Activated T-helper 2 cell treated with anti-CD3 and anti-CD28 coated beads, Interferon-gamma antibody, Interleukin-2, Interleukin-4, amounts not matched to agents 10 μg/mL and 5 μg/mL and 100 μg/mL, durations not matched to agents 14 hours and 24 hours and 36 hours (primary cell): ENCODE measurements at regions not wholly inside any gene's neighbourhood (a gene's known extent, or its start where the extent isn't known, plus 50 kb on each side); places are given as distances from the start of the nearest gene placed in this dataset.

ENCODE experiments used
- DNase-seq: peaks from one replicate; pipeline ENCODE4 v3.0.0; 2021; ENCODE audit warnings: low spot score
- H3K27ac Mint-ChIP-seq: one replicate; pipeline ENCODE4 v1.8.0; 2021; ENCODE audit warnings: mixed read lengths
- H3K27me3 Mint-ChIP-seq: one replicate; pipeline ENCODE4 v1.8.0; 2021; ENCODE audit warnings: low read depth, mixed read lengths
- H3K36me3 Mint-ChIP-seq: one replicate; pipeline ENCODE4 v1.8.0; 2021; ENCODE audit warnings: low read depth, mixed read lengths
- H3K4me1 Mint-ChIP-seq: one replicate; pipeline ENCODE4 v1.8.0; 2021; ENCODE audit warnings: low read depth, mixed read lengths
- H3K4me3 Mint-ChIP-seq: one replicate; pipeline ENCODE4 v1.8.0; 2021; ENCODE audit warnings: low read depth, mild to moderate bottlenecking, moderate library complexity, mixed read lengths
- H3K9me3 Mint-ChIP-seq: one replicate; pipeline ENCODE4 v1.8.0; 2021; ENCODE audit warnings: mixed read lengths
- intact Hi-C: fragments of 100-400 bp; cut with micrococcal nuclease; formaldehyde crosslinking; loops from one replicate; pipeline ENCODE4 v1.15.1; 2023

- no peak for DNase-seq
- H3K4me1 Mint-ChIP-seq: no peaks in the 10 kb centered on the region
- intact Hi-C loops: no loop called here
- no peak overlapping the region for H3K4me3 Mint-ChIP-seq
- no peaks in the 10 kb centered on the region for H3K36me3 Mint-ChIP-seq
- H3K27me3 Mint-ChIP-seq: no peaks in the 10 kb centered on the region
- no peak overlapping the region for H3K27ac Mint-ChIP-seq
- H3K9me3 Mint-ChIP-seq: no peaks in the 10 kb centered on the region
Observed at GRCh38 chr19:31613683-31614219, 264.5 kb upstream of the TSHZ3 start.

DNA sequence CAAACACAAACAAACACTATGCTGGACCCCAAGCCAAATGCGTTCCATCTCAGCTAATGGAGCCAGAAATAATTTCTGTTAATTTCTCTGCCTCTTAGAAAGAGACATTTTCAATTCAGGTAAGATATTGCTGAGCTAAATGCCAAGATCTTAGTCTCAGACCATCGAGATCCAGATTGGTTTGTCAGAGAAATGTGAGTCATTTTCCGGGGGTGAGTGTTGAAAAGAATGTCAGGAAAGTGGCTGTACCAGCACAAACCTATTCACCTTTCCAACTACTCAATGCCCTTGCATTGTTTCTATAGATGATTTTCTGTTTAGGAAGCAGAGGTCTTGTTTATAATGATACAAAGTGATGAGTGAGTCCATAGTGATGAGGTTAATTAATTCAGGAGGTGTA is 266.8 kb upstream of the TSHZ3 start:
- Mint-ChIP-seq H3K36me3 (no peaks in the 10 kb centered on the region), H3K27me3 (no peaks in the 10 kb centered on the region), H3K4me1 (no peaks in the 10 kb centered on the region), H3K4me3 (no peak overlapping the region), H3K27ac (no peak overlapping the region), H3K9me3 (no peaks in the 10 kb centered on the region)
- intact Hi-C loops: no loop called here
- no peak for DNase-seq

DNA sequence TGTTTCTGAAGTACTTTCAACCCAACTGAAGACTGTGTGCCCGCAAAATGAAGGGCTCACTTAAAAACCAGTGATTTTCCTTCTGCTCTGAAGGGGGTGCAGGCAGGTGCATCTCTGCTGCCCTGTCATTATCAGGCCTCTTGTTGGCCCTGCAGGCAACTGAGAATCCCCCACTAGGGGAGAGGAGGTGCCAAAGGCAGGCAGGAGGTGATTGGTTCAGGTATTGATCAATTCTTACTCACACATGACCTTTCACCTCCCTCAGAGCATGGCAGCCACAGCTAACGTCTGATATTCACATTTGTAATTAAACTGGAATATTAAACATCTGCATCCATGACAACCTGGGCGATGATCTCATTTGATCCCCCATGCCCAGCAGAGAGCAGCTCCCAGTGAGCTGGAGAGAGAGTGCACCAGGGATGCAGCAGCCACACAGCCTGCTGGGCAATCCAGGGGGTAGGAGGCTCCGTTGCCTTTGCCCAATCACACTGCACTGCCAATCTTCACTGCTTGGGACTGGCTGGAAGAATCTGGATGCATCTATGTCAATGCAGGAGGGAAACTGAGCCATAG is 267.9 kb upstream of the TSHZ3 start:
- Mint-ChIP-seq H3K27me3 (no peaks in the 10 kb centered on the region), H3K9me3 (no peaks in the 10 kb centered on the region), H3K36me3 (no peaks in the 10 kb centered on the region), H3K27ac (no peak overlapping the region), H3K4me1 (no peaks in the 10 kb centered on the region), H3K4me3 (no peak overlapping the region)
- DNase-seq: no peak
- intact Hi-C loops: no loop called here

GRCh38 chr19:31625056-31625455 is 275.8 kb upstream of the TSHZ3 start:
- DNase-seq: no peak
- no peak overlapping the region for H3K4me3 Mint-ChIP-seq
- intact Hi-C loops: no loop called here
- no peaks in the 10 kb centered on the region for H3K4me1 Mint-ChIP-seq
- H3K36me3 Mint-ChIP-seq: no peaks in the 10 kb centered on the region
- no peaks in the 10 kb centered on the region for H3K9me3 Mint-ChIP-seq
- no peak overlapping the region for H3K27ac Mint-ChIP-seq
- H3K27me3 Mint-ChIP-seq: no peaks in the 10 kb centered on the region

DNA sequence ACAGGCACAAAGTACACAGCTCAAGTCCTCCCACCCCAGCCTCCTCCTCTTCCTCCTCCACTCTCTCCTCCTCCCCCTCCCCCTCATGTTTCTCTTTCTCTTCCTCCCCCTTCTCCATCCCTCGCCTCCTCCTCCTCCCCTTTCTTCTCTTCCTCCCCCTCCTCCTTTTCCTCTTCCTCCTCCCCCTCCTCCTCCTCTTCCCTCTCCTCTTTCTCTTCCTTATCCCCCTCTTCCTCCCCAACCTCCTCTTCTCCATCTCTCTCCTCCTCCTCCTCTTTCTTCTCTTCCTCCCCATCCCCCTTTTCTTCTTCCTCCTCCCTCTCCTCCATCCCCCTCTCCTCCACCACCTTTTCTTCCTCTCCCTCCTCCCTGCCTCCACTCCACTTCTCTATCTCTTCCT is 276.3 kb upstream of the TSHZ3 start:
- no peaks in the 10 kb centered on the region for H3K4me1 Mint-ChIP-seq
- DNase-seq: no peak
- H3K36me3 Mint-ChIP-seq: no peaks in the 10 kb centered on the region
- no peak overlapping the region for H3K27ac Mint-ChIP-seq
- no peaks in the 10 kb centered on the region for H3K27me3 Mint-ChIP-seq
- intact Hi-C loops: no loop called here
- H3K4me3 Mint-ChIP-seq: no peak overlapping the region
- no peaks in the 10 kb centered on the region for H3K9me3 Mint-ChIP-seq

DNA sequence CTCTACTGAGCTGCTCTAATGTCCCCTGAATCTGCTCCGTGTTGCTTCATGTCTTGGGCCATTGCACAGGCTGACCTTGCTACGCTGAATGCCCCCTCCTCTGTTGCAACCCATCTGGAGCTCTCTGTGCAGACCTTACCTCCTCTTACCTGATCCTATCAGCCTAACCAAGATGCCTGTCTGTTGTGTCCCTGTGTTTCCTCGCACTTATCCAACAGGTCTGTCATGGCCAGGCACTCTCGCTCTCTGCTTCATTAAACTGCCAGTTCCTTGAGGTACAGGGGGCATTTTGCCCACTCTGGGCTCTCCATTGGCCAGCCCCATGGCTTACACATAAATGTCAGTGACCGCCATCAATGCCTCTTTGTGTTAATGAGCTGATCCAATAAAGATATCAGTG is 277.7 kb upstream of the TSHZ3 start:
- no peak overlapping the region for H3K4me3 Mint-ChIP-seq
- DNase-seq: no peak
- intact Hi-C loops: no loop called here
- no peaks in the 10 kb centered on the region for H3K36me3 Mint-ChIP-seq
- no peak overlapping the region for H3K27ac Mint-ChIP-seq
- H3K4me1 Mint-ChIP-seq: no peaks in the 10 kb centered on the region
- H3K27me3 Mint-ChIP-seq: no peaks in the 10 kb centered on the region
- H3K9me3 Mint-ChIP-seq: no peaks in the 10 kb centered on the region

- H3K27me3 Mint-ChIP-seq: no peaks in the 10 kb centered on the region
- no peak overlapping the region for H3K27ac Mint-ChIP-seq
Observed at GRCh38 chr19:31627620-31628365, 278.6 kb upstream of the TSHZ3 start.

GRCh38 chr19:31629579-31630363 is 280.5 kb upstream of the TSHZ3 start:
- intact Hi-C loops: no loop called here
- no peak overlapping the region for H3K27ac Mint-ChIP-seq
- no peak overlapping the region for H3K4me3 Mint-ChIP-seq
- no peak for DNase-seq
- H3K27me3 Mint-ChIP-seq: no peaks in the 10 kb centered on the region
- no peaks in the 10 kb centered on the region for H3K36me3 Mint-ChIP-seq
- no peaks in the 10 kb centered on the region for H3K4me1 Mint-ChIP-seq
- no peaks in the 10 kb centered on the region for H3K9me3 Mint-ChIP-seq

More at GRCh38 chr19:31627620-31628365, 278.6 kb upstream of the TSHZ3 start:
- Mint-ChIP-seq H3K9me3 (no peaks in the 10 kb centered on the region), H3K4me3 (no peak overlapping the region), H3K36me3 (no peaks in the 10 kb centered on the region), H3K4me1 (no peaks in the 10 kb centered on the region)
- DNase-seq: no peak
- intact Hi-C loops: no loop called here

- H3K27ac Mint-ChIP-seq: no peak overlapping the region
- H3K27me3 Mint-ChIP-seq: no peaks in the 10 kb centered on the region
- no peaks in the 10 kb centered on the region for H3K4me1 Mint-ChIP-seq
- H3K4me3 Mint-ChIP-seq: no peak overlapping the region
- DNase-seq: no peak
- intact Hi-C loops: no loop called here
- H3K36me3 Mint-ChIP-seq: no peaks in the 10 kb centered on the region
- no peaks in the 10 kb centered on the region for H3K9me3 Mint-ChIP-seq
Observed at GRCh38 chr19:31633014-31633413, 283.8 kb upstream of the TSHZ3 start.

GRCh38 chr19:31639306-31639705 is 290.1 kb upstream of the TSHZ3 start:
- no peak for DNase-seq
- intact Hi-C loops: no loop called here
- H3K4me1 Mint-ChIP-seq: no peaks in the 10 kb centered on the region
- H3K4me3 Mint-ChIP-seq: no peak overlapping the region
- H3K9me3 Mint-ChIP-seq: no peaks in the 10 kb centered on the region
- no peak overlapping the region for H3K27ac Mint-ChIP-seq
- H3K36me3 Mint-ChIP-seq: no peaks in the 10 kb centered on the region
- H3K27me3 Mint-ChIP-seq: no peaks in the 10 kb centered on the region

- H3K36me3 Mint-ChIP-seq: no peaks in the 10 kb centered on the region
- H3K27me3 Mint-ChIP-seq: no peaks in the 10 kb centered on the region
- no peak overlapping the region for H3K4me3 Mint-ChIP-seq
- no peak overlapping the region for H3K27ac Mint-ChIP-seq
- H3K9me3 Mint-ChIP-seq: peaks cover 6% of the 10 kb centered on the region
- H3K4me1 Mint-ChIP-seq: no peaks in the 10 kb centered on the region
- DNase-seq: no peak
- intact Hi-C loops: no loop called here
Observed at GRCh38 chr19:31641591-31641990, 292.4 kb upstream of the TSHZ3 start.

DNA sequence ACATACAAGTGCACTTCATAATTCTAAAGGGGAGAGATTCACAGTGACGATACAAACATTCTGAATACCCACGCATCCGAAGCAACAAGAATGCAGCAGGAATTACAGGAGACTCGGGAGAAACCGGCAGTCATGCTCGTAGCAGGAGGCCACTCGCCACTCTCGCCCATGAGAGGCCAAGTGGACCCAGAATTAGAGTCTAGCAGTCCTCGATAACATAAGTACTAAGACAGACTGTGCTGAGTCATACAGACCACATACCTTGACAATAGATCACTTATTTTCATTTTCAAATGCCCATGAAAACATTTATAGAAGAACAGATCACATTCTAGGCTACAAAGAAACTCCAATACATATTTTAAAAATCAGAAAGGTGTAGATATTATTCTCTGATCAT is 299.1 kb upstream of the TSHZ3 start:
- H3K27ac Mint-ChIP-seq: no peak overlapping the region
- no peaks in the 10 kb centered on the region for H3K36me3 Mint-ChIP-seq
- H3K4me1 Mint-ChIP-seq: no peaks in the 10 kb centered on the region
- no peak overlapping the region for H3K4me3 Mint-ChIP-seq
- H3K9me3 Mint-ChIP-seq: peaks cover 18% of the 10 kb centered on the region
- intact Hi-C loops: no loop called here
- H3K27me3 Mint-ChIP-seq: no peaks in the 10 kb centered on the region
- DNase-seq: no peak

DNA sequence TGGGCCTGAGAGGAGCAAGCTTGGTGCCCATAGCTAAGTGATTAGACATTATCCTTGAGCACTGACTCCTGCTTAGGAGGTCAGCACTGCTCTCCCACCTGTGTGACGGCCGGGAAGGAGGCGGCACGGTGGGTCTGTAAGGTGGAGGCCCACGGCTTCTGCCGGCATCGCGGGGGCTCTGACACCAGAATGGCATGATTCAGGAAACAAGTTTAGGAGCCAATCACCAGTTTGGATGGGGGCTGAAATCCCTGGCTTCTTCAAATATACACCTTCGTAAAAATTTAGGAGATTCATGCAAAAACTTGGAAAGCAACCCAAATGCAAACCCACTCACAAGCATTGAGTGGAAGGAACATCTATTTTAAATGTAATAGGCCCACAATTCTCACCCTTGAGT is 307.3 kb upstream of the TSHZ3 start:
- intact Hi-C loops: no loop called here
- no peaks in the 10 kb centered on the region for H3K36me3 Mint-ChIP-seq
- no peaks in the 10 kb centered on the region for H3K27me3 Mint-ChIP-seq
- H3K9me3 Mint-ChIP-seq: peaks cover 15% of the 10 kb centered on the region
- DNase-seq: no peak
- H3K4me1 Mint-ChIP-seq: no peaks in the 10 kb centered on the region
- H3K27ac Mint-ChIP-seq: no peak overlapping the region
- no peak overlapping the region for H3K4me3 Mint-ChIP-seq
